NCI-H128 (cell line): ENCODE measurements at regions not wholly inside any gene's neighbourhood (a gene's known extent, or its start where the extent isn't known, plus 50 kb on each side); places are given as distances from the start of the nearest gene placed in this dataset.
"Not testable (repeated sequence)": the region's sequence is repeated elsewhere in the genome, so short reads cannot be mapped to it uniquely, and the experiment has no call there.

Source experiments
- DNase-seq: peaks from one replicate; lab custom pipeline; 2025; ENCODE audit not compliant: unreplicated experiment; lab: John Stamatoyannopoulos, UW

DNA sequence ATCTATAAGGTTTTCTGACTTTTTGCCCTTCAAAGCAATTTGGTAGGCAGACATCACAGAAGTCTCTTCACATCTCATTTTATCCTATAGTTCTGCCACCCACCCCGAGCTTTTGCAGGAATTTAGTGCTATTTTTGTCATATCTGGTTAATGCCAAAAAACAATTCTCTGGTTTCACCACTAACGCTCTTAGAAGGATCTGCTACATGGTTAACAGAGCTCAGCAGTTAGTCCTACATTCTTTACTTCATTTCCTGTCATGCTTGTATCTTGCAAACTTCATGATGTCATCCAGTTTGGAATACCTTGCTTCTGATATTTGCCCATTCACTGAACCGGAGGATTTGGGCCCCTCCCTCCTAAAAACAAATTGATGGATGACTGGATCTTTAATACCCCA, 116.8 kb upstream of the SERPINE2 start:
- no peak for DNase-seq

DNA sequence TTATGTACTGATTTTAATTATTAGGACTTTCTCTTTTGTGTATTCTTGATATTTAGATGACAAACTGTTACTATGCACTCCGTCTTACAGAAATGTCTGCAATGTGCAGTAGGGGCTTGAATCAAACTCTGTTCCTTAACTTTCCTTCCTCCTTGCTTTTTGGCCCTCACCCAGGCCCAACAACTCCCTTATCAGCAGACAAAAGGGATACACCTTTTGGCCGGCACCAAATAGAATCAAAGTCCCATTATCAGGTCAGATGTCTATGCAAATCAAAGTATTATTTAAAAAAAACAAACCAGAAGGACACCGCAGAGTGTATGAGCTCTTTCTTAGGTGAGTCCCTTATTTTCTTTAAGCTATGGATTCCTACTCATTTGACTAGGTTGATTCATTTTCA, 116.3 kb upstream of the SERPINE2 start:
- no peak for DNase-seq

DNA sequence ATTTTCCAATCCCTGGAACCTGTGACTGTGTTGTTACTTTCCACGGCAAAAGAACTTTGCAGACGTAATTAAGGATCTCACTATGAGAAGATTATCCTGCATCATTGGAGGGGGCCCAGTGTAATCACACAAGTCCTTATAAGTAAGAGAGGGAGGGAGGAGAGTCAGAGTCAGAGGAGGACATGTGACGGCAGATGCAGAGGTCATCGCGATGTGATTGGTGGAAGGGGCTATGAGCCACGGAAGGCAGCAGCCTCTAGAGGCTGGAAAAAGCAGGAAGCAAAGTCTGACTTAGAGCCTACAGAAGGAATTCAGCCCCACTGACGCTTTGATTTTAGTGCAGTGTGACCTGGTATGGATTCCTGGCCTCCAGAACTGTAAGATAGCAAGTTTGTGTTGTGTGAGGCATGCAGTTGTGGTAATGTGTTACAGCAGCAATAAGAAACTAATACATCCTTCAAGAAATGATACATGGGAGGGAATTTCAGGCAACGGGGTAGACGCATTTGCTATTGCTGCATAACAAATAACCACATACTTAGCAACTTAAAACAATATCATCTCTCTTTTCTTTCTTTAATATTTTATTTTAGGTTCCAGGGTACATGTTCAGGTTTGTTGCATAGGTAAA, 112.7 kb upstream of the SERPINE2 start:
- no peak for DNase-seq

DNA sequence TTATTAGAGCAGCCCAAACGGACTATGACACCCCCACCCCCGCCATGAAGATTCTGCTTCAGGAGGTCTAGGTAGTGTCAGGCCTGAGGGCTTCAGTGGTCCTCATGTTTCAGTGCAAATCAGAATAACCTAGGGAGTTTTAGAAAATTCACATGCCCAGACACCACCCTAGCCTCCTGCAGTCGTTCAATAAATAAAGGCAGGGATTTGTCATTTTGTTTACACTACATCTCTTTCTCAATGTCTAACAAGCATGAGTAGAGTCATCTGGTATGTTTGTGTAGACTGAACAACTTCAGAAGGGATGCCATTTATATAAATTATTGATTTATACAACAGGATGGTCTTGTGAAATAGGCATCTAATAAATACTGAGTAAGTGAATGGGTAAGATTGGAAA, 112.1 kb upstream of the SERPINE2 start:
- DNase-seq, result no peak

DNA sequence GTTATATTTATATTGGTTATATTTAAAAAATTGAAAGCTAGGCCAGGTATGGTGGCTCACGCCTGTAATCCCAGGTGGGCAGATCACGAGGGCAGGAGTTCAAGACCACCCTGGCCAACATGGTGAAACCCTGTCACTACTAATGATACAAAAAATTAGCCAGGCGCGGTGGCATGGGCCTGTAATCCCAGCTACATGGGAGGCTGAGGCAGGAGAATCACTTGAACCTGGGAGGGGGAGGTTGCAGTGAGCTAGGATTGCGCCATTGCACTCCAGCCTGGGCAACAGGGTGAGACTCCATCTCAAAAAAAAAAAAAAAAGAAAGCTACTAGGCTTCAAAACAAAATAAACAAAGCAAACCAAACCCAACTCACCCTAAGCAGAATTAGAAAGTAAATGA, 109.0 kb upstream of the SERPINE2 start:
- DNase-seq, result not testable (repeated sequence)

DNA sequence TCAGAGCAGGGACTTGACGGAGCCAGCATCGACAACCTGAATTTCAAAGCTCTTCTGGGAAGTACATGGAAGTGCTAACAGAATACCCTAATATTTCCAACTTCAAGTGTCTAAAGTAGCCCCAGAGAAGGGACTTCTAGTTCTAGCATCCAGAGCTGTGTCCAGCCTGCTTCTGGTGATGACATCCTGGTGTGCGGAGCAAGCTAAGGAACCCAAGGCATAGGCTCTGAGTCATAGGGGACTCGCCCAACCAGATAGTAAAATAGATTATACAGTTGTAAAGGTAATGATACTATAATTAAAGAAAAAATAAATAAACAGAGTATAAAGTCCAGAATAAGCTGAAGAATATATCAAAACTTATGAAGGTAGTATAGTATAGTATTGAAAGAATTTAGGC, 108.1 kb upstream of the SERPINE2 start:
- DNase-seq, result no peak

DNA sequence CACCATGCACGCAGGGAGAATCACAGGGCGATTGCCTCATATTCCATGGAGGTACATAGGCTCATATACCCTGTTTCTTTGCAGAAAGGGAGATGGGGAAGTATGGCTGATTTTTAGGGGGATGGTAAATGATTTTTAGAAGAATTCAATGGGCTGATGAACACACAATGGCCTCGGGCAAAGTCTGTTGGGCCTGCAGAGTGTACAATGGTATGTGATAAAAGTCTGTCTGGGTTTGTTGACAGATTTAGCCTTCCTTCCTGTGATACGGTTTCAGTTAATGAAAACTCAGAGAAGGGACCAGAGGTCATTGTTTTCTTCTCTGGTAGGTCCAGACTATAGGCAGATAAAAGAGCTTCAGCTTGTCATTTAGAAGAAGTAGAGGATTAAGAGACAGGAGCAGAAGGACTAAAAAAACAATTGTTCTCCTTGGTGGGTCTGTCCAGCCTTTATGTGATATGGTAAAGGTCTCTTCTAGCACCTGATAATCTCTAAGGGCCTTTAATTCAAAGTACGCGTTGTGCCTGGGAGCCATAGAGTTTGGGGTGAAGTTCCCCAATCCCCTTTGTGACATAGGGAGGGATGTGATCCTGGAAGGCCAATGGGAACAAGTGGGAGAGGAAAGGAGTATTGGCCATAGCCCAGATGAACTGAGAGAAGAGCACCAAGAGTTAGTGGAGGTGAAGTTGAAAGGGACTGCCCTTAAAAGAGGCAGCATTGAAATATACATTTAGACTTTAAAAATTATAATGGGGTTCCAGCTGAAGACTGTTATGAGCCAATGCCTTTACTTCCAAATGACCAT, 107.5 kb upstream of the SERPINE2 start:
- DNase-seq, result no peak

DNA sequence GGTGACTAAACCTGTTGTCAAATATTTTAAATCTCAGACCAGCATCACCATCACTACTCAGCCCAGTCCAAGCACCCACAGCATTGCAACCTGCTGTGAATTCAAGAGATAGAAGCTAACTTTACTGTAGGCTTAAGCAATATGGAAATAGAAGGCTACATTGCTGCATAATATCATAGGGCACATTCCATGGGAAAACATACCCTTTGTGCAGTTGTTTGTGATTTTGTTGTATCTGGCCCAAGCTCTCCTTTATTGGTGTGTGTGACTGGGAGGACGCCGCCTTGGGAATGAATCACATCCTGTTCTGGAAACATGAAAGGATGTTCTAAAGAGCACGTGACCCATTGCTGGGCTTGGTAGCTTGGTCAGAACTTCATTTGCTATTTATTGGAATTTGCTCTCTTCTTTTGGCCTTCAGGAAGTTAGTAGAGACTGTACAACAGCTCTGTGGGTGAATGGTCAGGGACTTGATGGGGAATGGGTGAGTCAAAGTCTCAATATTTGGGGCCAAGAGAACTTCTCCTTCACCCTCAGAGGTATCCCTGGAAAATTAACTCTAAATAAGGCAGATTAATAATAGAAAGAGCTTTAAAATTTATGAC, 106.8 kb upstream of the SERPINE2 start:
- no peak for DNase-seq

DNA sequence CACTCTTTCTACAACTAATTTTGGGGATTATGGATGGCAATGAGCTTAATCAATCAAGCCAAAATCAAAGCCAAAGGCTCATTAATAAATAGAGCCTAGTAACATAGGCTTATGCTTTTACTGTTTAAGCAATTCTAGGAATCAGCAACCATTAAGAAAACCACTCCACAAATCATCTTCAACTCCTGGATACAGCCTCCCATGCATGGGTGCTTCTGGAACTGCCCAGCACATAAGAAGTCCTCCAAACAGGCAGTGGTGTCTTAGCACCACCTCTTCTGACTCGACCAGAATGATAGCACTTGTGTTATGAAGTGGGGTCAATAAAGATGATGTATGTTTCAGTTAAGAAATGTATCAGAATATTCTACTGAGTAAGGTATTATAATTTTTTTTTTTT, 104.4 kb upstream of the SERPINE2 start:
- DNase-seq, result no peak

DNA sequence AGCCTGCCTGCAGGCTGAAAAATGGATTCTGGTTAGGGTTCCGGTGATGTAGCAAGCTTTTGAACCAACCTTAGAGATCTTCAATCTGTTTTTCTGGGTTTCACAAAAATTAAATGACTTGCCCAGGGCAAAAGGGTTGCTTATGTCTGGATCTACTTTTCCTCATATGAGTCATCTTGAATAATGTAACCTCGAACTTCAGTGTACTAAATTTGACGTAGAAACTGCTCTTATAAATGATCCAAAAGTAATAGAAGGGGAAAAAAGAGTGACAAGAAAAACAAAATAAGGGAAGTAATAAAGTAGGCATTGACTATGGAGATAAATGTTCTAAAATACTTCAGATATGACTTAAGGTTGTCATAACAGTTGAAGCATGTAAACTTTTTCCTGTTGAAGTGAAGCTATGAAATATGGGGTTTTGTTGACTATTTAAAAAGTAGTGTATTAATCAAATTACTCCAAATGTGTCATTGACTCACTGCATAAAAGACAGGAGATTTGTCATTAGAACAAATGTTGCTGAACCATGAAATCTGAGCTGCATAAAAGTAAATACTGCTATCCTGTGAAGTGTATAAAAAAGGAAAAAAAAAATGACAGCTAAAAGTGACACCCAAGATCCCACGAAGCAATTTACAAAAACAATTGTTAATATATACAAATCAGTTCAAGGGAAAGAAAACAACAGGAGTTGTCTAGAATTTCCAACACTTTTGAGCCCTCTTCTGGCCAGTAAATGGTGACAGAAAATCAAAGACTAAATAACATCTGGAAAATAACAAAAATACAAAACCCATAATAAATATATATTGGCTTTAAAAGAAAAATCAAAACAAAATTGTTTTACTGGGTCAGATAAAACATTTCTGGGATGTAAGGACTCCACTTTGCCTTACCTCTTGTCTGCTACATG, 103.6 kb upstream of the SERPINE2 start:
- DNase-seq, result no peak

DNA sequence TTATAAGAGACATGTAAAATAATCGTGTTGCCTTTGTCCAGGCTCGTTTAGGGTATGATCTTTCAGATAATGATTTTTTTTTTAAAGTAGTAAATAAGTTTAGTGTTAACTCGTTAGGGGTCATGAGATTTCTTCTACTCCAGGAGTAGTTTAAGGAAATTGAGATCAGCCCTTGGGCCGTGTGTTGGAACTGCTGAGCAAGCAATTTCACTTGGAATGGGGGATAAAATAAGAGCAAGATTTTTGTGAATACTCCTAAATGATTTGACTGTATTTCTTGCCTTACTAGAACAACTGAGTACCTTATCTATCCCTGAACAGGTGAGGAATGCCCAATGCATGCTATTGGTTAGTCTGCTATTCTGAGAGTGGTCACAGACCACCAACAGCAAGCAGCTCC, 102.2 kb upstream of the SERPINE2 start:
- no peak for DNase-seq

DNA sequence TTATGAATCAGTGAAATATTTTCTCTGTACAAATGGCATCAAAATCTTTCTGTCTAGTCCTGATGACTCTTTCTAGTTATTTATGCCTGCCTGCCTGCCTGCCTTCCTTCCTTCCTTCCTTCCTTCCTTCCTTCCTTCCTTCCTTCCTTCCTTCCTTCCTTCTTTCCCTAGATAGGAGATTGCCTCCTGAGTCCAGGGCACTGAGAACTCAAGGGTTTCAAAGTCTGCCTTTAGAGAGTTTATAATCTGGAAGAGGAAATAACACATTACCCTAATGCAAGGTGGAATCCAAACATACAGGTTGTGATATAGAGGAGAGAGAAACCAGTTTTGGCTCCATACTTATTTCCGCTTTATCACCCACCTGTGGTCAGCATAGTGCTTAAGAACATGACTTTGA, 98.1 kb upstream of the SERPINE2 start:
- no peak for DNase-seq

DNA sequence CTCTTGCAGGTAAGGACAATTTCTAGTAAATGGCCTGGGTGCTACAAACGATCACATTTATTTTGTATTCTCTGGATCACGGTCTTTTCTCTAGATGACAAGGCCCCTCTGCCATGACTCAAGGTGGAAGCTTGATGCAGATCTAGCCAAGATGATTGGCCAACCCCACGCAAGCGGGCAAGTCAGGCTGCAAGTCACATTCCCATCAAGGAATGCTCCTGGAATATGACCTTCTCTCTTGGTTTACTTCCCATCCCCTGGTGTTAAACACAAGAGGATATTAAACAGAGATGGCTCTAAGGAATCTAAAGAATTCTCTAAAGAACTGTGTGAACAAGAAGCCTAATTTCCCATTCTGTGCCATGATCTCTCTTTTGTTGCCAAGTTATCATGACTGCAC, 97.3 kb upstream of the SERPINE2 start:
- no peak for DNase-seq

DNA sequence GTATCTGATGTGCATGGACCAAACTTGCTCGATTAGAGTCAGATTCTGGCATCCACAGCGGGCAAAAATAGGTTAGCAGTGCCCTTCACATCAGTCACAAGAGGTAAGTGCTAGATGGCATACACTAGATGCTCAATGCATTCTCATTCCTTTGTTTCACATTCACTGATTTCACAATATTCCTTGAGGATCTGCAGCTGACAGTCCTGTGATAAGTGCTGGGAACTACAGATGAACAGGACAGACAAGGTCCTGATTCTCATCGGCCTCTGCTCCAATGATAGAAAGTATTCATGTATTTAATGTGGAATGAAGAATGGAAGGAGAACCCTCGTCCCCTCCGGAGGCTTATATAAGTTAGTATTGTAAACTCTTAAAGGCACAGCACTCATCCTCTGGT, 96.8 kb upstream of the SERPINE2 start:
- DNase-seq, result no peak

DNA sequence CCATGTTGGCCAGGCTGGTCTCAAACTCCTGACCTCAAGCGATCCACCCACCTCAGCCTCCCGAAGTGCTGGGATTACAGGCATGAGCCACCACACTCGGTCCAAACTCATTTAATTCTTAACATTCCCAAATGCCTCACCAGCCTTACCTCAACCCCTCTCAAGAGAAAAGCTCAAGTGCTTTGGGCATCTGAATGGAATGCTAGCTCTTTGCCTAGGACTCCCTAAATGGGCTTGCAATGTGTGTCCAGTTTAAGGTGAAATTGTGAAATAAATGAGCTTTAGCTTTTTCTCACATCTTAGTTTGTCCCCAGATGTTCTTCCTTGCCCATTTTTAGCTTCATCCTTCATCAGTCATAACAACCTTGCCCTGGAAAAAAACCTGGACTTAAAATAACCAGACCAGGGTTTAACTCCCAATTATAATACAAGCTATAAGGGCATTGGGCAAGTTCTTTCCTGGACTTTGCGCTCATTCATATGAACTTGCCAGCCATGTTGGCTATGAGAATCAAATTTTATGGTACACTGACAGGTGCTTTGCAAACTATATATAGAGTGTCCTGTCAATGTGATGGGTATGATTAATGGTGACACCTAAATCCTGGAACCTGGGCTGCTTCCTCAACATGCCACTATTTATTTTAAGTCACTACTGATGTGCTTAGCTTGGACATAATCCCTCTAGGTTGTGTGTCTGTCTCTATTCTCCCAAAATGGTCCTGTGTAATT, 95.1 kb upstream of the SERPINE2 start:
- DNase-seq, result no peak

DNA sequence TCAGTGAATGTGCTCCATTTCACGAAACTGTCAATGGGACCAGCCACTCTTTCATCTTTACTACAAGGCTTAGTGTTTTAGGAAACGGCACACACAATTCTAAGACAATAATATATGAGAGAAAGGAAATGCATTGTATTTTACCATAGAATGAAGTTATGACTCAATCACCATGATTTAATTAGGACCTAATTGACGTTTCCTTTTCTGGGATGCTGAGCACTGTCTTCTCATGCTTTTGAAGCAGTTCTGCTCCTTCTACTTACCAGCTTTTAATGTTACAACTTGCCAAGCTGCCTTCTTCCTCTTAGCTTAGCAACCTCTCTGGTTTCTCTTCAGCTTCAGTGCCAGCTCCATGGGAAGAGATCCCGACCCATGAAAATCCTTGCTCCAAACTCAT, 94.3 kb upstream of the SERPINE2 start:
- no peak for DNase-seq

DNA sequence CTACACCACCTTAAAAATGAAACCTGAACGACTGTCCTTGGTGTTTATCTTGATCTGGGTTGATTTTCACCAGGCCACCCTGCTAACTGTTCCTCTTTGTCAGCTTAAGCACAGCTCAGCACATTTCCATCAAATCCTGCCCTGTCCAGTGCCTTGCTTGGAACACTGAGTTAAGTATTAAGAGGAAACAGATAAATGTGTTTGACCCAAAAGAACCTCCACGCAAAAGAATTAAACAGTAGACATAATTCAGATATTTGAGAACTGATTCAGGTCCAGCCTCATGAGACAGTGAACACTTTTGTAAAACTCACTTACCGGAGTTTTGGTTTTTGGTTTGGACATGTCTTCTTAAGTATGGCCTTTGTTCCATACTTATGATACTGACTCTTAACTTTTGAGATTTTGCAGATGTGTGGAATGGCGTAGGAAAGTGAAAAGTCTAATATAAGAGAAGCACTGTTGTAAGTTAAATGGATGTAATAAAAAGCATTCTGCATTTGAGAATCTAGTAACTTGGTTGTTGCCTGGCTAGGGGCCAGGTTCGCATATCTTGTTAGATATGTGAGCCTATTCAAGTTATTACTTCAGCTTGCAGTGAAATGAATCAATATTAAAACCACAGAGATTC, 88.9 kb upstream of the SERPINE2 start:
- no peak for DNase-seq

DNA sequence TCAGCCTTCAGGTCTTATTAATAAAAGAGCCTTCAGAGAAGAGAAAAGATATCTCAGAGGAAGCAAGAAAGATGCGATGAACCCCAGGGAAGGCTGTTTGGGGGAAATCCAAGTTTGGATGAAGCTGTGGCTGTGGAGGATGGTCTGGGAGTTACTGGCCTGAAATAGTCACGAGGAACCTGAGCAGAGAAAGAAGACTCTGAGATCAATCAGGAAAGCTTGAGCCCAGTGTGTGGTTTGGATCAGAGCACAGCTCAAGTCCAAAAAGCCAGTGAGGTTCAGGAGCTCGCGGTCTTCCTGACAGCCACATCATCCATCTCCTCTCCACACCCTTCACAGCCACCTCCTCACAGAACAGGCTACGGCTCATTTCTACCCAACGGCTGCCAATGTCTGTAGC, 87.4 kb upstream of the SERPINE2 start:
- DNase-seq, result no peak

DNA sequence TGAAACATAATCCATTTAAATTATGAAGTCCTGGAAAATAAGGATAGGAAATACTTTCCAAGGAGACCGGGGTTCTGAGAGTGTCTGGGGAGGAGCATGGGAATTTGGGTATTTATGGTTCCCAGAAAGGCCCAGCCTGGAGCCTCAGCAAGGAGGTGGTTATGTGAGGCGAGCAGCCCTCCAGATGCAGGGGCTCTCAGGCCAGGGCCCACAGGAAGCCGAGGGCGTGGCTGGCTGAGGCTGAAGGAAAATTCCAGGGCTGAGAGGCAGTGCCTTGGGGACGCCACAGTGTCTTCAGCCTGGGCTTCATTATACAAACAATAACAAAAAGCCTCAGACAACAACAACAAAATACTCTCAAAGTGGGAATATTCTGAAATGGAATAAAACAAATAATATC, 86.9 kb upstream of the SERPINE2 start:
- no peak for DNase-seq

DNA sequence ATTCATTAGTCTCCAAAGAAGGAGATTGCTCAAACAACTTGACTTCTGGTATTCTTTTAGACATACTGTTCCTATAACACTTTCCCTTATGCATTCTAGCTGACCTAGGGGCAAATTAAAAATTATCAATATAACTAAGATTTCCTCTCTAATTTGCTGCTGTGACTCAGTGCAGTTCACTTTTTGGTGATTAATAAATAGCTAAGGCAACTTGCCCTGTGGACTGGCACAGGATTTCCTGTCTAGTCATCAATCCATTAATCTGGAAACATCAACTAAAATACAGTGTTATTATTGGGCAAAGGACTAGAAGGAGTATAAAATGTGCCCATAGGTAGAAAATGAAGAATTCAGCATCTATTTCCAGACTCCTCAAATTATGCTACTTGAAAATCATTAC, 83.5 kb upstream of the SERPINE2 start:
- no peak for DNase-seq
